A673 (cell line): ENCODE measurements at regions not wholly inside any gene's neighbourhood (a gene's known extent, or its start where the extent isn't known, plus 50 kb on each side); places are given as distances from the start of the nearest gene placed in this dataset.

Experiments used
- CTCF ChIP-seq: fragments of 300-800, 200-600 bp; sonication (generic); conservative IDR thresholded peaks from 2 replicates; pipeline ENCODE4 v1.5.1; 2017; ENCODE audit warnings: low read depth, mild to moderate bottlenecking, antibody characterized with exemption, low read length, moderate library complexity, mixed read lengths
- EZH2 ChIP-seq: fragments of 200-600 bp; sonication (generic); IDR thresholded peaks from 2 replicates; pipeline ENCODE4 v1.6.1; 2017; ENCODE audit warnings: borderline replicate concordance, low read depth, mild to moderate bottlenecking, mixed read lengths, antibody characterized with exemption, low read length; ENCODE audit not compliant: poor library complexity, severe bottlenecking

DNA sequence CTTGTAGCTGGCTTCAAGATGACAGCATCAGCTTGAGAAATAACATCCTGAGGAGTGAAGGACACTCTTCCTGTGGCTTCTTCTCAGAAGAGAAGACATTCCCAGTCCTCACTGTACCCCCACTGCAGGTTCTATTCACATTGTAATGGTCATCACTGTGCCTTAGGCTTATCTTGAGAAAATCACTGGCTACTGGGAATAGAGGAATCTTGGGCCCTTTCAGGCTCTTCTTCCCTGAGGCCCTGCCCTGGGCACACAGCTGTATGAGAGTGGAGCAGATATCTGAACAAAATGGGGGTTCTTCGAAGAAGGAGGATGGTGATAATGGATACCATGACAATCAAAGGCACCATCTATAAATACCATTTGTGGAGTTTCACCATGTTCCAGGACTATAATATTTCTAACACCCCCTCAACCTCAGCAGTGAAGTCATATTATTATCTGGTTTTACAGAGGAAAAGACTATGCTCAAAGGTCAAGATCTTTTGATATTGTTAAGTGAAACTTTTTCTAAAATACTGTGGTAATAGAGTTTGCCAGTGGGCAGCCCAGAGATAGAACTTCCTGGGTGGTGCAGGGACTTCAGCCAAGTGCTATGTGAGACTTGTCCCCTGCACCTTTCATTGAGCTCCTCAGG lies 143.1 kb upstream of the KCNE2 start:
- no peak for TF ChIP-seq CTCF
- no peak for TF ChIP-seq EZH2
